Stimulated activated CD8-positive, alpha-beta memory T cell treated with anti-CD3 and anti-CD28 coated beads, Interleukin-12 subunit alpha, Interleukin-12 subunit beta, amount 100 ng/mL, for 24 hours (primary cell): ENCODE measurements at regions not wholly inside any gene's neighbourhood (a gene's known extent, or its start where the extent isn't known, plus 50 kb on each side); places are given as distances from the start of the nearest gene placed in this dataset.
"Not testable (repeated sequence)": the region's sequence is repeated elsewhere in the genome, so short reads cannot be mapped to it uniquely, and the experiment has no call there.

ENCODE experiments used
- DNase-seq: peaks from one replicate; pipeline ENCODE4 v3.0.0-alpha.2; 2020; ENCODE audit errors: extremely low read depth

- DNase-seq = no peak
Measured at GRCh38 chr21:35319684-35320283, 270.7 kb upstream of the RUNX1 start.

DNA sequence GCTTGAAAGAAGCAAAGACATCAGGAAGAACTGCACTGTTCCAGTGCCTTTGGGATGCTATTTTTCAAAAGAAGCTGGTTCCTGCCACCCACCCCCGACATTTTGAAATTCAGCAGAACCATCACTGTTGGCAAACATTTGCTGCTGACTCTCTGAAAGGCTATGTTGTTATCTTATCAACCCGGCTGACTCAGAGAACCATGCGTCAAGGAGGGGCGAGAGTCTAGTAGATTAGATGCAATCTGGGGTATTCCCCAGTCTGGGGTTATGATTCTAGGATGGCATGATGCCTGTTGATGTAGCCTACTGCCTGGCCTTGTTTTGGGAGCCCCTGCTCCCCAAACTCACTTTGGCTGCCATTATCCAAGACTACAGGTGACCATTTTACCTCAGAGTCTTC lies 267.8 kb upstream of the RUNX1 start:
- no peak for DNase-seq

DNA sequence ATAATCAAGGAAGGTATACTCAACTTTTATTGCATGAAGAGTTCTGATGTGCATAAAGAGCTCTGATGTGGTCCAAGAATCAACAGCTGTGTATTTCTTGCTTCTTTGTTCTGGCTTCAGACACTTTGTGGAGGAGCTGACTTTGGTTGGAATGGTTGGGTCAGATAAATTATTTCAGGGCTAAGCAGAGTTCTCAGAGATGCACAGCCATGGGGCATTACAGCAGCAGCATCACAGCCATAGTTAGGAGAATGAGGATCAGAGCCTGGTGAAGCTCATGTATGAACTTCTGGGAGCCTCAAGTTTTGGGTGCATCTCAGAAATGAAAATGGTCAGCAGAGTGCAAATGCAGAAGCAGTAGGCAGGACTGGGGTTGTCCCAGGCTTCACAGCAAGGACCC lies 267.4 kb upstream of the RUNX1 start:
- DNase-seq = no peak

DNA sequence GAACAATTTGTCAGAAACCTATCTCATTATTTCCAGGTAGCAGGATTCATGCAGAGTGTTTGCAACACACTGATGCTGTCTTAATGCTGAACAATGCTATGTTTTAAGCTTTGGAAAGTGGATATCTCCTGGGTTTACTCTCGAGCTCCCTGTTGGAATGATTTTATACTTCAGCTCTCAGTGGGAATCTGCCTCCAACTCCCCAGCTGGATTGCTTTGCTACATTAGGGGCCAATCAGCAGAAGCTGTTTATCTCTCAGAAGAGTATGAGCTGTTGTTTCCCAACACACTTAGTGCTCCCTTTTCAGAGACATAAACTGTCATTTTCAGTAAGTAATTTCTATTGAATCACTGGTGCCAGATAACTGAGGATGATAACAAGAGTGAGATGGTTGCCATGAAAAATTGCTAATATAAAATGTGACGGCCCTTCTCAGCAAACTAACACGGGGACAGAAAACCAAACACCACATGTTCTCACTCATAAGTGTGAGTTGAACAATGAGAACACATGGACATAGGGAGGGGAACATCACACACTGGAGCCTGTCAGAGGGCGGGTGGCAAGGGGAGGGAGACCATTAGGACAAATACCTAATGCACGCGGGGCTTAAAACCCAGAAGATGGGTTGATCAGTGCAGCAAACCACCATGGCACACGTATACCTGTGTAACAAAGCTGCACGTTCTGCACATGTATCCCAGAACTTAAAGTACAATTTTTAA lies 265.9 kb upstream of the RUNX1 start:
- no peak for DNase-seq

GRCh38 chr21:35311985-35312384 lies 262.9 kb upstream of the RUNX1 start:
- DNase-seq = no peak

DNA sequence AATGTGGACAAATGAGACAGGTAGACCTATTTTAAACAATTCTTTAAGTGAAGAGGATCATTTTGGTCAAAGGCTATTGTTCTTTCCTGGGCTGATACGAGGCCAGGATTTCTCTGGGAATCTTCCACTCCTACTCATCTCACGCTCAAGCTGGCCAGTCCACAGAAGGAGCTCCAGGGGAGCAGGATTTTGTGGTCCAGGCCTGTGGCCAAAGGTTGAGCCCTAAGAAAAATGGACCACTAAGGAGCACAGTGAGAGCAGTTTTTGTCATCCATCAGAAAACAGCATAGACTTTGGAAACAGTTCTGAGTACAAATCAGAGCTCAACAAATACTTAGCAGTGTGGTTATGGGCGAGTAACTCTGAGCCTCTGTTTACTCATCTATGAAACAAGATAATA lies 260.2 kb upstream of the RUNX1 start:
- no peak for DNase-seq

GRCh38 chr21:35303085-35303484 lies 254.0 kb upstream of the RUNX1 start:
- no peak for DNase-seq

DNA sequence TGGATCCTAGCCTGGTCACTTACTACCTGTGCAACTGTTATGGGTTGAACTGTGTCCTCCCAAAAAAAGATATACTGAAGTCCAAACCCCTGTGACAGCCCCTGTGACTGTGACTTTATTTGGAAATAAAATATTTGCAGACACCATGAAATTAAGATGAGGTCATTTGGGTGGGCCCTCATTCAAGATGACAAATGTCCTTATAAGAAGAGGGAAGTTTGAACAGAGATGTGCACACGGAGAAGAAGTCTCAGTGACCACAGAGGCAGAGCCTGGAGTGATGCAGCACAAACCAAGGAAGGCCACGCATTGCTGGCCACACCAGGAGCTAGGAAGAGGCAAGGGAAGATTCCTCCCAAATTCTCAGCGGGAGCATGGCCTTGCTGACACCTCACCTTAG lies 249.7 kb upstream of the RUNX1 start:
- DNase-seq = no peak

GRCh38 chr21:35297665-35298064 lies 248.6 kb upstream of the RUNX1 start:
- no peak for DNase-seq

DNA sequence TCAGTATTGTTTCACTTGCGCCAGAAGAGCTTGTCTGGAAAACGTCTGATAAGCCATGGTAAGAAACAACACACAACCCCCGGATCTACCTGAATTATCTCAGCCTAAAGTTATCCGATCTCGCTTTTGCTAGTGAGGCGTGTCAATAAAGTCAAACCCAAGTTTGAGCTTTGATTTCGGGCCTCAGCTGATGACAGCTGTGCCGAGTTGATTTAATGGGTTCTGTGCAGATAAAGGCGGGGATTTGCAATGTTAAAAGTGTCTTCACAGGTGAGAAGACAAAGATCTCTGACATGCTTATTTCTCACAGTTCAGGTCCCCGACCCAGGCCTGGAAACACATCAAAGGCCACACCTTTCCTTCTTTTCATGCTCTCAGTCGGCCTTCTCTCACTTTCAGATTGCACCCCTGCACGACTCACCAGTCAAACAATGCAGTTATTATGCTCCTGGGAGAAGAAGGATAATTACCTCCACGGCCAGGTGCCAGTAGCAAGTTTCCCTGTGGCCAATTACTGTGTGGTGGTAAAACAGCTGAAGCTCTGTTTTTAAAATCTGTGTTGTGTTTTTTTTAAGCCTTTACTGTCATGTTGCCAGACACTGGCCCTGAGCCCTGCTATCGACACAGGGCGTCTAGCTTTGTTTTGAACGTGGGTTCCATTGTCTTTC lies 245.3 kb upstream of the RUNX1 start:
- DNase-seq = no peak

DNA sequence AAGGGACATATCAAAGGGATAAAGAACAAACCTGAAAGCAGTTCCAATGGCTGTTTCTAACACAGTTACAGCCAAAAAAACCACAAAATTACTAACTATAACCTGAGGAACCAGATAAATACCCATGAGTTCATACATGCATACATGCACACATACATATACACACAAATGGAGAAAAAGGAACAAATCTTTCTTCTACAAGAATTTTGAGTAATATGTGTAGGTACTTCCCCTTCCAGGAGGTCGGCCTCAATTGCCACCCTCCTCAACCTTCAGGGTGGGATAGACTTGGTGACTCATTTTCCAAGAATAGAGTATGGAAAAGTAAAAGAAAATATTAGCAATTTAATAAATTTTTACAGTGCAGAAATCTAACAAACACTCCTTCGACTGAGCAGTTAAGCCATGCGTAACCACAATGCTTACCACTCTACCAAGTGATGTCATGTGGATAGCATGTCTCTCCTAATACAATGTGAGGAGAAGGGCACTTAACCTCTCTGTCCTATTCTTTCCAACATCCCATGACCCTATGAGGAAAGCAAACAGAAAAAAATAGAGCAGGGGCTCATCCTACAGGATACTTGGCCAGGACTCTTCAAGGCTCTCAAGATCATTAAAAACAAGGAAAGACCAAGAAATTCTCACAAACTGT lies 243.0 kb upstream of the RUNX1 start:
- DNase-seq = no peak

- DNase-seq = no peak
Measured at GRCh38 chr21:35291034-35291433, 241.9 kb upstream of the RUNX1 start.

GRCh38 chr21:35288238-35288637 lies 239.1 kb upstream of the RUNX1 start:
- DNase-seq = no peak

DNA sequence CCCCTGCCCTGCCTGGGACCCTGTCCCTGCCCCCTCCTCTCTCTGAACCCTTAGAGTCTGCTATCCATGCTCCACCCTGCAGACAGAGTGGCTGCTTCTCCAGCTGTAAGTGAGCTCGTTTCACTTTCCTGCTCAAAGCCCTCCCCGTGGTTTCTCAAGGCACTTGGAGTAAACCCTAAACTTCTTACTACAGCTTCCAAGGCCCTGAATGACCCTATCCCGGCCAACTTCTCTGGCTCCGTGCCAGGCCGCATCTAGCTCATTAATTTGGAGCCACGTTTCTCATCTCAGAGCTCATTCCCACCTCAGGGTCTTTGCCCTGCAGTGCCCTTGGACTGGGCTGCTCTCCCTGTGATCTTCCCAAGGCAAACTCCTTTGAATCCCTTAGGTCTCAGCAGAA lies 235.1 kb upstream of the RUNX1 start:
- no peak for DNase-seq

GRCh38 chr21:35282944-35283343 lies 233.8 kb upstream of the RUNX1 start:
- DNase-seq = no peak

- DNase-seq = no peak
Measured at GRCh38 chr21:35281956-35282355, 232.9 kb upstream of the RUNX1 start.

DNA sequence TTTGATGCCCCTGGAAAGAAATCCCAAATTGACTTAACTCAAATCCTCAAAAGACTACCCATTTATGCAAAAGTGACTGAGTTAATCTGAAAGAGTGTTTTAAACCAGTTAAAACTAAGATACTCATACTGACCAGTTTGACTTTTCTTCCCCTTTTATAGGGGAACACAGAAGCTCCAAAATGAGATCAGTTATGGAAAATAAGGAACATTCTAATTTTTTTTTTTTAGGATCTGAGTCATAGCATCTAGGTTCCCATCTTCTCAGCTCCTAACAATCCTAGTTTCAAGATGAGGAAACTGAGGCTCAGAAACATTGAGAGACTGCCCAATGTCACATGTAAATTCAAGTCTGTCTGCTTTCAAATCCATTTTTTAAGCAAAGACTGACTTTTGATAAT lies 231.1 kb upstream of the RUNX1 start:
- no peak for DNase-seq

GRCh38 chr21:35275776-35276175 lies 226.7 kb upstream of the RUNX1 start:
- no peak for DNase-seq

- no peak for DNase-seq
Measured at GRCh38 chr21:35274923-35275322, 225.8 kb upstream of the RUNX1 start.

DNA sequence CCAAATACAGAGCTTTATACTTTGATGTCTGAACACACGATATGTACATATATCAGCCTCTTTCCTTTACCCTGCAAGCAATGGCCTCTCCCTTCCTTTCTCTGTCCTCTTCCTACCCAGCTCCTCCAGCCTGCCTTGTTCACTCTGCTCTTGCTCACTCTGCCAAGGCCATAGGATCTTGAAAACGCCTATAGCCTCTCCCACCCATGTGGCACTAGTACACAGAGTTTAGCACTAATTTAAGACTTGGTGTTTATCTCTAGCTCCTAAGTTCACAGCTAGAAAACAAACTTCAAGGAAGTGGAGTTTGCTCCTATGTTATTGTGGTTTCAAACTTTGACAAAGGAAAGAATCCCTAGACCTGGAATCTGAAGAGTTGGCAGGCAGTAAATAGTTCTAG lies 225.0 kb upstream of the RUNX1 start:
- no peak for DNase-seq

DNA sequence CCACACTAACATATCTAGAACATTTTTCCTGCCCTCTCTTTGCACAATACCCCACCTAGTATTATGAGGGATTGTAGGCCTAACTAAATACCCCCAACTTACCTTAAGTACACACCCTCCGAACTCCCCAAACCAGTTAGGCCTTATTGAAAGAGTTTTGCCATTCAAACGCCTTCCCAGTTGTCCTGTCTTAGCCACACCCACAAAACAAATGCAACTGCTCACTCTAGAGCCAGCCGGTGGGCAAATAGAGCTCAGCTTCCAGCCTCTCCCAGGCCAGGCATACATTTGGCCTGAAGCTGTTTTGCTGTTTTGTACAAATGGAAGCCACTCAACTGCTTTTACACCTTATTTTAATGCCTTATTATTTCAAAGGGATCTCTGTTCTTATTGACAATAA lies 224.2 kb upstream of the RUNX1 start:
- no peak for DNase-seq

GRCh38 chr21:35271344-35272118 lies 222.4 kb upstream of the RUNX1 start:
- not testable (repeated sequence) for DNase-seq
